GM12878 (cell line): ENCODE measurements at regions not wholly inside any gene's neighbourhood (a gene's known extent, or its start where the extent isn't known, plus 50 kb on each side); places are given as distances from the start of the nearest gene placed in this dataset.

ENCODE experiments used
- ATAC-seq: fragments of 200-7000 bp; cut with Tn5 transposase; 3 replicates; pipeline ENCODE4 v1.9.1; 2020; ENCODE audit warnings: mild to moderate bottlenecking, moderate library complexity
- BruUV-seq: library from RNA; stranded (reverse); fragments of 400-500 nt; replicated peaks from 2 replicates; lab custom pipeline; 2021; lab: Mats Ljungman, UMichigan
- CTCF ChIA-PET: fragments of 300-600 bp; sonication (Branson Sonifier 250); formaldehyde crosslinking; extraction: SDS; loops from one replicate; lab custom pipeline; 2021; ENCODE audit warnings: inconsistent platforms; lab: Yijun Ruan, JAX
- POLR2A ChIA-PET: fragments of 350-600 bp; formaldehyde crosslinking; extraction: SDS; loops from one replicate; lab custom pipeline; 2021; ENCODE audit warnings: inconsistent platforms; lab: Charles Lee
- RAD21 ChIA-PET: fragments of 300-600 bp; sonication (Branson Sonifier 250); formaldehyde crosslinking; loops from one replicate; lab custom pipeline; 2023; ENCODE audit warnings: antibody characterized with exemption; ENCODE audit not compliant: unreplicated experiment; lab: Charles Lee
- SMC1A ChIA-PET: fragments of 300-600 bp; sonication (Branson Sonifier 250); formaldehyde crosslinking; loops from one replicate; lab custom pipeline; 2023; ENCODE audit not compliant: unreplicated experiment, uncharacterized antibody; lab: Charles Lee
- DNase-seq: peaks from one replicate; pipeline ENCODE4 v3.0.0-alpha.2; 2011; ENCODE audit warnings: low read depth, low spot score
- FAIRE-seq: peaks from 3 replicates; lab custom pipeline; 2011; peaks lifted over from hg19 to GRCh38; lab: Jason Lieb, UNC
- H2AFZ ChIP-seq: 2 replicates; pipeline ENCODE4 v1.6.0; 2011; ENCODE audit warnings: low read depth, low read length, control low read depth; ENCODE audit not compliant: control insufficient read depth
- H3K27ac ChIP-seq: 2 replicates; pipeline ENCODE4 v1.5.1; 2011; ENCODE audit warnings: control low read depth; ENCODE audit not compliant: control insufficient read depth, insufficient read depth
- H3K27me3 ChIP-seq, 2 experiments: replicated peaks in 1 of 2; 2 replicates each; pipeline versions ENCODE4 v1.6.0 to v1.6.1; 2011; ENCODE audit warnings: low read length in 1 of 2; ENCODE audit not compliant: control insufficient read depth in 2 of 2, insufficient read depth in 2 of 2
- H3K36me3 ChIP-seq, 2 experiments: 2 replicates each; pipeline ENCODE4 v1.5.1; 2011; ENCODE audit warnings: low read length in 1 of 2; ENCODE audit not compliant: control insufficient read depth in 2 of 2, insufficient read depth in 2 of 2
- H3K4me1 ChIP-seq: 2 replicates; pipeline ENCODE4 v1.6.1; 2011; ENCODE audit warnings: mild to moderate bottlenecking, low read length, moderate library complexity, mixed read lengths; ENCODE audit not compliant: control insufficient read depth, insufficient read depth
- H3K4me2 ChIP-seq: 2 replicates; pipeline ENCODE4 v1.6.0; 2011; ENCODE audit warnings: control low read depth; ENCODE audit not compliant: control insufficient read depth, insufficient read depth
- H3K4me3 ChIP-seq: fragments of 200-600 bp; sonication (generic); 2 replicates; pipeline ENCODE4 v1.5.1; 2016
- H3K79me2 ChIP-seq: 2 replicates; pipeline ENCODE4 v1.6.0; 2011; ENCODE audit warnings: low read length; ENCODE audit not compliant: control insufficient read depth, insufficient read depth
- H3K9ac ChIP-seq: 2 replicates; pipeline ENCODE4 v1.8.0; 2011; ENCODE audit warnings: low read length, control low read depth, mixed read lengths; ENCODE audit not compliant: control insufficient read depth, insufficient read depth
- H3K9me3 ChIP-seq: replicated peaks from 3 replicates; pipeline ENCODE4 v1.5.1; 2011; ENCODE audit warnings: mild to moderate bottlenecking, low read length; ENCODE audit not compliant: control insufficient read depth, insufficient read depth
- H4K20me1 ChIP-seq: 2 replicates; pipeline ENCODE4 v1.6.0; 2011; ENCODE audit not compliant: control insufficient read depth, insufficient read depth
- BCL3 ChIP-seq: IDR thresholded peaks from 2 replicates; pipeline ENCODE4 v1.6.1; 2011; ENCODE audit warnings: borderline replicate concordance, low read depth, mild to moderate bottlenecking, moderate library complexity, low read length; ENCODE audit not compliant: insufficient read depth, poor library complexity, severe bottlenecking
- BCLAF1 ChIP-seq: fragments of 450-650 bp; IDR thresholded peaks from 2 replicates; pipeline ENCODE4 v1.6.1; 2017; ENCODE audit warnings: antibody characterized with exemption, mild to moderate bottlenecking, moderate library complexity
- CHD1 ChIP-seq: IDR thresholded peaks from 2 replicates; pipeline ENCODE4 v1.6.1; 2012; ENCODE audit warnings: low read depth, low read length, improper control_type of control experiment
- E2F4 ChIP-seq: IDR thresholded peaks from 2 replicates; pipeline ENCODE4 v1.6.1; 2012; ENCODE audit warnings: low read depth, low read length, improper control_type of control experiment
- HDAC6 ChIP-seq: fragments of 200-600 bp; sonication (generic); IDR thresholded peaks from one replicate; pipeline ENCODE4 v1.8.0; 2017; ENCODE audit warnings: antibody characterized with exemption; ENCODE audit not compliant: unreplicated experiment
- JUNB ChIP-seq: IDR thresholded peaks from 2 replicates; pipeline ENCODE4 v1.6.1; 2016; ENCODE audit warnings: antibody characterized with exemption, mild to moderate bottlenecking
- JUND ChIP-seq: IDR thresholded peaks from 2 replicates; pipeline ENCODE4 v1.6.1; 2012; ENCODE audit warnings: low read depth, mild to moderate bottlenecking, low read length, improper control_type of control experiment, moderate library complexity
- KAT2A ChIP-seq: conservative IDR thresholded peaks from 2 replicates; pipeline ENCODE4 v1.6.1; 2011; ENCODE audit warnings: low read depth, low read length; ENCODE audit not compliant: control insufficient read depth
- MYB ChIP-seq: fragments of 150-350 bp; IDR thresholded peaks from 2 replicates; pipeline ENCODE4 v1.6.1; 2014; ENCODE audit warnings: mild to moderate bottlenecking, low read depth, low read length, borderline replicate concordance
- NBN ChIP-seq: fragments of 450-650 bp; IDR thresholded peaks from 2 replicates; pipeline ENCODE4 v1.6.1; 2016
- RAD51 ChIP-seq: fragments of 450-650 bp; IDR thresholded peaks from 2 replicates; pipeline ENCODE4 v1.6.1; 2016; ENCODE audit warnings: moderate library complexity, mild to moderate bottlenecking, inconsistent platforms
- RFX5 ChIP-seq: IDR thresholded peaks from 2 replicates; pipeline ENCODE4 v1.6.1; 2011; ENCODE audit warnings: low read depth, low read length, improper control_type of control experiment
- SMARCA5 ChIP-seq: fragments of 450-650 bp; IDR thresholded peaks from 2 replicates; pipeline ENCODE4 v1.6.1; 2017; ENCODE audit warnings: mild to moderate bottlenecking
- TARDBP ChIP-seq: IDR thresholded peaks from 2 replicates; pipeline ENCODE4 v1.6.1; 2016; ENCODE audit warnings: borderline replicate concordance
- TCF3 ChIP-seq: IDR thresholded peaks from 2 replicates; pipeline ENCODE4 v1.6.1; 2012; ENCODE audit warnings: low read depth, mild to moderate bottlenecking, low read length, borderline replicate concordance; ENCODE audit not compliant: insufficient read depth
- YBX1 ChIP-seq: fragments of 450-650 bp; IDR thresholded peaks from 2 replicates; pipeline ENCODE4 v1.6.1; 2016; ENCODE audit warnings: antibody characterized with exemption
- ZBTB40 ChIP-seq: fragments of 450-650 bp; IDR thresholded peaks from 2 replicates; pipeline ENCODE4 v1.6.1; 2016; ENCODE audit warnings: mild to moderate bottlenecking, moderate library complexity, borderline replicate concordance
- WGBS: methylation state at CpG from one replicate; pipeline ENCODE4 v1.1.6; 2016; ENCODE audit warnings: low lambda C conversion rate; ENCODE audit not compliant: insufficient replicate concordance, insufficient coverage; ENCODE audit errors: missing lambda C conversion rate; 5-methylcytosine and 5-hydroxymethylcytosine counted together
- in situ Hi-C: fragments of 300-500 bp; cut with MboI; formaldehyde crosslinking; loops from 9 replicates; pipeline ENCODE4 v1.14.3; 2018; ENCODE audit warnings: mixed read lengths
- intact Hi-C: fragments of 100-400 bp; cut with micrococcal nuclease; formaldehyde crosslinking; loops from one replicate; pipeline ENCODE4 v1.14.2; 2022; ENCODE audit not compliant: unreplicated experiment

GRCh38 chr7:134374291-134374690 lies 57.6 kb upstream of the SLC35B4 start:
- no peaks in the 10 kb centered on the region for H3K4me1 ChIP-seq
- SMC1A ChIA-PET, result interaction anchor here (1.2 kb wide), 1 partner anchor 21 kb away, joined by 3 read pairs; no protein-coding TSS in a partner anchor
- FAIRE-seq (no peak), DNase-seq (no peak), ATAC-seq (no peak)
- no peaks in the 10 kb centered on the region for H3K79me2 ChIP-seq
- H3K36me3 ChIP-seq, result no peaks in the 10 kb centered on the region
- in situ Hi-C loops, result no loop called here
- CTCF ChIA-PET, result no interaction called here
- intact Hi-C loops, result no loop called here
- TF ChIP-seq RFX5 (no peak), NBN (no peak), YBX1 (no peak), SMARCA5 (no peak), JUND (no peak), BCL3 (no peak), MYB (no peak), BCLAF1 (no peak), CHD1 (no peak), RAD51 (no peak), E2F4 (no peak), HDAC6 (no peak), TCF3 (no peak), JUNB (no peak), KAT2A (no peak), TARDBP (no peak), ZBTB40 (no peak)
- no peak overlapping the region for H3K9ac ChIP-seq
- POLR2A ChIA-PET, result no interaction called here
- no peak overlapping the region for H3K4me3 ChIP-seq
- no TSS peak for BruUV-seq
- RAD21 ChIA-PET, result no interaction called here
- H2AFZ ChIP-seq, result no peak overlapping the region
- no peaks in the 10 kb centered on the region for H4K20me1 ChIP-seq
- H3K9me3 ChIP-seq, result no peaks in the 10 kb centered on the region
- peaks cover 0 to 1% of the 10 kb centered on the region in 2 experiments; a peak in 2 of 4 replicates for H3K27me3 ChIP-seq
- no peak overlapping the region for H3K4me2 ChIP-seq
- 40% methylated on average over 1 of the region's 1 CpG for WGBS
- no peak overlapping the region for H3K27ac ChIP-seq
